Putamen (tissue), 1 donor: ENCODE measurements at regions not wholly inside any gene's neighbourhood (a gene's known extent, or its start where the extent isn't known, plus 50 kb on each side); places are given as distances from the start of the nearest gene placed in this dataset.
A peak's percentile ranks its signal among the peaks of the same experiment; 100 is the strongest.

Experiments used
- DNase-seq: peaks from one replicate; pipeline ENCODE4 v3.0.0-alpha.2; 2016; ENCODE audit warnings: low spot score

- DNase-seq: no peak
These were observed 247.6 kb upstream of the IRX4 start for GRCh38 chr5:2130361-2130760.

- no peak for DNase-seq
These were observed 247.0 kb upstream of the IRX4 start for GRCh38 chr5:2129568-2130272.

GRCh38 chr5:2128686-2129355 is 246.1 kb upstream of the IRX4 start:
- DNase-seq: no peak

- DNase-seq: no peak
These were observed 243.8 kb upstream of the IRX4 start for GRCh38 chr5:2126512-2126911.

GRCh38 chr5:2125901-2126265 is 243.2 kb upstream of the IRX4 start:
- DNase-seq: no peak

GRCh38 chr5:2125171-2125900 is 242.6 kb upstream of the IRX4 start:
- DNase-seq: peak; percentile 41

GRCh38 chr5:2124434-2125170 is 241.9 kb upstream of the IRX4 start:
- no peak for DNase-seq

- DNase-seq: no peak
These were observed 241.1 kb upstream of the IRX4 start for GRCh38 chr5:2123874-2124273.

GRCh38 chr5:2120361-2120760 is 237.6 kb upstream of the IRX4 start:
- DNase-seq: no peak

GRCh38 chr5:2119573-2119972 is 236.8 kb upstream of the IRX4 start:
- DNase-seq: no peak

- DNase-seq: peak; percentile 66
These were observed 230.8 kb upstream of the IRX4 start for GRCh38 chr5:2113348-2114131.

GRCh38 chr5:2112173-2113025 is 229.7 kb upstream of the IRX4 start:
- no peak for DNase-seq

- DNase-seq: no peak
These were observed 228.9 kb upstream of the IRX4 start for GRCh38 chr5:2111569-2112105.

- DNase-seq: no peak
These were observed 228.3 kb upstream of the IRX4 start for GRCh38 chr5:2110934-2111462.

GRCh38 chr5:2110137-2110933 is 227.6 kb upstream of the IRX4 start:
- DNase-seq: no peak

GRCh38 chr5:2109566-2109965 is 226.8 kb upstream of the IRX4 start:
- DNase-seq: no peak

- no peak for DNase-seq
These were observed 224.0 kb upstream of the IRX4 start for GRCh38 chr5:2106721-2107120.

GRCh38 chr5:2105141-2105540 is 222.4 kb upstream of the IRX4 start:
- no peak for DNase-seq

- no peak for DNase-seq
These were observed 221.2 kb upstream of the IRX4 start for GRCh38 chr5:2103940-2104339.
